ENCODE measurements at regions not wholly inside any gene's neighbourhood (a gene's known extent, or its start where the extent isn't known, plus 50 kb on each side); places are given as distances from the start of the nearest gene placed in this dataset.
A peak's percentile ranks its signal among the peaks of the same experiment; 100 is the strongest.

DNA sequence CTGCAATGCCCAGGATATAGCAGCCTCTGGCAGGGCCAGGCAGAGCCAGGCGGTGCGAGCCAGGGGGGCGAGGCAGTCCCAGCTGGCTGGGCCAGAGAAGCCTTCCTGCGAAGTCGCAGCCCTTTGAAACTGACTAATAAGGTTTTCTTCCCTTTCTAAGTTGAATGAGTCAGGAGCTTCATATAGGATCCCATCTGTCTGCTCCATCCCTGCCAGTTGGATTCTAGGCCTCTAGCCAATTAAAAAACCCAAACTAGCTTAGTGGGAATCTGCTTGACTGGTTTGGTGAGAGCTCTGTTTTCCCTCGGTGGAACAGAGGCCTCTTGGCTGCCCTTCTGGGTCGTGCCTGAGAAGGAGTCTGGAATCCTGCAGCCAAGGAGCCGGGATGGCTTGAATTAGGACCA, 70.1 kb upstream of the RAPGEF1 start:
- Histone ChIP-seq H3K36me3 (no peaks in the 10 kb centered on the region), H3K9me3 (replicated peaks in 1 of 11) (no peaks in the 10 kb centered on the region), H3K9ac (no peak overlapping the region), H3K27ac (no peak overlapping the region), H3K4me2 (peak overlapping the region in 3 of 11 experiments; percentile 14 to 47 (median 36); a peak in 5 of 22 replicates), H4K20me1 (peaks cover 0 to 5% (median 0%) of the 10 kb centered on the region in 11 experiments; a peak in 3 of 22 replicates), H3K4me3 (no peak overlapping the region), H3K4me1 (peaks cover 0 to 7% (median 6%) of the 10 kb centered on the region in 10 experiments; a peak in 7 of 20 replicates), H3K27me3 (no peaks in the 10 kb centered on the region)
- TF ChIP-seq Cebpa-rat (IDR thresholded peaks at IDR 0.05), result no peak

DNA sequence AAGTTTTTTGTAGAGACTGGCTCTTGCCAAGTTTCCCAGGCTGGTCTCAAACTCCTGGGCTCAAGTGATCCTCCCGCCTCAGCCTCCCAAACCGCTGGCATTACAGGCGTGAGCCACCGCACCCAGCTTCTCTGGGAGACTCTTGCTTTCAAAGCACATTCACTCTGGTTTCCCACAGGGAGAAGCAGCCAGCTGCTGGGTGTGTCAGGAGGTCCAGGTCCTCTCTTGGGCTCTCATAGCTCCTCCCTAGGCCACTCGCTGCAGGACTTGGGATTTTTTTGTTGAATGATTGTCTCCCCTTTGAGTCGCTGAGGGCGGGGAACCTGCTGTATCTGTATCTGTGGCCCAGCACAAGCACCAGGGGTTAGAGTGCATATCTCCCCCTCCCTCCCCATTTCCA, 68.4 kb upstream of the RAPGEF1 start:
- no peak overlapping the region for H3K27ac ChIP-seq
- no peaks in the 10 kb centered on the region for H3K27me3 ChIP-seq
- H3K4me2 ChIP-seq, result no peak overlapping the region
- H3K9ac ChIP-seq, result no peak overlapping the region
- H3K4me1 ChIP-seq, result peaks cover 0 to 7% (median 6%) of the 10 kb centered on the region in 10 experiments; a peak in 7 of 20 replicates
- no peaks in the 10 kb centered on the region for H3K36me3 ChIP-seq
- peaks cover 0 to 5% (median 0%) of the 10 kb centered on the region in 11 experiments; a peak in 3 of 22 replicates for H4K20me1 ChIP-seq
- no peak overlapping the region for H3K4me3 ChIP-seq
- TF ChIP-seq Cebpa-rat (IDR thresholded peaks at IDR 0.05), result no peak
- H3K9me3 ChIP-seq (replicated peaks in 1 of 11), result no peaks in the 10 kb centered on the region

DNA sequence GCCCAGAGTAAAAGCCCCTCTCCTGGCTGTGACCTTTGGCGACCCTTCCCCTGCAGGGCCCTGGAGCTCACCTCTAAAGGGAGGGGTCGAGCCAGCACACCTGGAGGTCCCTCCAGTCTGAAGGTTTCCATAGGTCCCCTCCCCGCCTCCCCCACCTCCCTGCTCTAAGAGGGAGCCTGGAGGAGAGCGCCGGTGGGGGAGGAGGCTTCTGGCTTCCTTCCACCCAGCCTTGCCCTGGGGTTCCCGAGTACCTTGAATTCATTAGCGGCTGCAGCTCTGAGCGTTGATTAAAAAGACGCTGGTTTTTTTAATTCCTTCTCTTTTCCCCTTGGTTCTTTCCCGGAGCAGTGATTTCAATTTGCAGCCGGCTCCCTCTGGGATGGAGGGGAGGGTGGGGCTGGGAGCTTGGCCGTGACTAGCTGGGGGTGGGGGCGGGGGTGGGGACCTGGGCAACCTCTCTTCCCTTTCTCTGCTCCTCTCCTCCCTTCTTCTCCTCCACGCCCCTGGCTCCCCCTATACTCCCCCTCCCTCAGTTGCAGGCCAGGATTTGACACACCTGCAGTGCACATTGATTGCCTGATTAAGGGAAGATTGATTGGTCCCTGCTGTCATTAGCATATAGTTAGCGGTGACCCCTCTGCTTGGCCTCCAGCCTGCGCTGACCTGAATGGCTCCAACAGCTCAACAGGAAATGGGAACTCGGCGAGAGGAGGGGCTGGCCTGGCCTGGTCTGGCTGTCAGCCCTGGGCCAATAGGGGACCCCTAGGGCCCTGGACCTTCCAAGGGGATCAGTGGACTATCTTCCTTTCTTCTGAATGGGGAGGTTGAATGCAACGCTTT, 67.5 kb upstream of the RAPGEF1 start:
- Histone ChIP-seq H4K20me1 (peaks cover 0 to 10% (median 0%) of the 10 kb centered on the region in 11 experiments; a peak in 4 of 22 replicates), H3K9ac (no peak overlapping the region), H3K9me3 (replicated peaks in 1 of 11) (no peaks in the 10 kb centered on the region), H3K4me3 (no peak overlapping the region), H3K4me1 (peaks cover 0 to 7% (median 6%) of the 10 kb centered on the region in 10 experiments; a peak in 7 of 20 replicates), H3K27me3 (no peaks in the 10 kb centered on the region), H3K27ac (no peak overlapping the region), H3K36me3 (no peaks in the 10 kb centered on the region), H3K4me2 (no peak overlapping the region)
- no peak for TF ChIP-seq Cebpa-rat (IDR thresholded peaks at IDR 0.05)

DNA sequence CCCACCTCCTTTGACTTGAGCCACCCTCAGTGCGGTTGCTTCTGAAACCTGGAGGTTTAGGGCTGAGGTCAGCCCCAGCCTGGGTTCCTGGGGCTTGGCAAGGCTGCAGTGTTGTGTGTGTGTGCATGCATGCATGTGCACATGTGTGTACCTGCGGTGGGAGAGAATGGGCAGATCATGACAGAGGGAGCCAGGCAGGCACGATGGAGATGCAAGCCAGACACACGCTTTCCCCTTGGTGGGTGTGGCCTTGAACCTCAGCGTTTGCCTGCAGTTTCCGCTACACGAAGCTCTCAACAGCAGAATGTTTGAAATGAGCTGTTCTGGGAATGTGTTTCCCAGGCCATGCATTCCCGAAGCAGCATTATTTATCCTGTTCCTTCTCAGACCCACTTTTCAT, 65.9 kb upstream of the RAPGEF1 start:
- Histone ChIP-seq H3K27me3 (no peaks in the 10 kb centered on the region), H3K9me3 (replicated peaks in 1 of 11) (no peaks in the 10 kb centered on the region), H3K27ac (no peak overlapping the region), H3K4me1 (peaks cover 0 to 7% (median 6%) of the 10 kb centered on the region in 10 experiments; a peak in 7 of 20 replicates), H3K36me3 (no peaks in the 10 kb centered on the region), H3K4me3 (no peak overlapping the region), H3K9ac (no peak overlapping the region), H3K4me2 (no peak overlapping the region), H4K20me1 (peaks cover 0 to 12% (median 0%) of the 10 kb centered on the region in 11 experiments; a peak in 4 of 22 replicates)
- no peak for TF ChIP-seq Cebpa-rat (IDR thresholded peaks at IDR 0.05)

DNA sequence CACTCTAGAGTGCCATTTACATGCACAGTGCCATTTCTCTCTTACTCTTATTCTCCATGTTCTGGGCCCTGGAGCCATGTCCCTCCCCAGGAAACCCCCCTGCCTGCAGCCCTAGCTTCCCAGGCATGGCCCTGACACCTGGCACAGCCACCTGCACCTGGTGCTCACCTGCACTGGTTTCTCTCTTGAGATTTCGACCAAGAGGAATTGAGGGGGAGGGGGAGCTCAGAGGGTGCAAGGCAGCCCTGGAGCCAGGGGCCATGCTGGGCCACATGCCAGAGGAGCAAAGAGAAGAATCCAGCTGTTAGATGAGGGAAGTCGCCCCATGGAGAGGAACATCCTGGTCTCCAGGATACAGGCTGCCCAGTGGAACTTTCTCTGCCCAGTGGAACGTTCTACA, 65.0 kb upstream of the RAPGEF1 start:
- no peak overlapping the region for H3K4me2 ChIP-seq
- peaks cover 0 to 22% (median 0%) of the 10 kb centered on the region in 11 experiments; a peak in 4 of 22 replicates for H4K20me1 ChIP-seq
- no peaks in the 10 kb centered on the region for H3K9me3 ChIP-seq (replicated peaks in 1 of 11)
- H3K4me1 ChIP-seq, result peaks cover 0 to 6% (median 5%) of the 10 kb centered on the region in 10 experiments; a peak in 7 of 20 replicates
- H3K36me3 ChIP-seq, result no peaks in the 10 kb centered on the region
- no peak overlapping the region for H3K27ac ChIP-seq
- no peak overlapping the region for H3K9ac ChIP-seq
- no peak for TF ChIP-seq Cebpa-rat (IDR thresholded peaks at IDR 0.05)
- H3K27me3 ChIP-seq, result no peaks in the 10 kb centered on the region
- no peak overlapping the region for H3K4me3 ChIP-seq

DNA sequence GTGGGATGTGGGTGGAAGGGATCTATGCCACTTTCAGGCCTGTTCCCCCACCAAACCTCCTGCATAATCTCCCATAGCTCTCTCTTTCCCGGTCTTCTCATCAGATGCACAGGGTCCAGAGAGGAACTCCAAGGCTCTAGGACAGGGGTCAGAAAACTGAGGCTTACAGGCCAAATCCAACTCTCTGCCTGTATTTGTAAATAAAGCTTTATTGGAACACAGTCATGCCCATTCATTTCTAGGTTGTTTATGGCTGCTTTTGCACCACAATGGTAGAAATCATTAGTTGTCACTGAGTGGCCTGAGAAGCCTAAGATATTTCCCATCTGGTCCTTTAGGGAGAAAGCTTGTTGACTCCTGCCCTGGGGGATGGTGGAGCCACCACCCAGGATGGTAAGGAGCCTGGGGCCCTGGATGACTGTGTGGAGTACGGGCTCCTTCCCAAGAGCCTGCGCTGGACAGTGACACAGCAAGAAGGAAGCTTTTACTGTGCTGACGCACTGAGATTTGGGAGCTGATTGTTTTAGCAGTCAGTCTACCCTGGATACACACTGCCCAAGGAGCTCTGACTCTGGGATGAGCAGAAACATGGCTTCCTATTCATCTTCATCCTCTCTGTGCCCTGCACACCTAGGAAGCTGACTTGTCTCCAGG, 64.0 kb upstream of the RAPGEF1 start:
- H4K20me1 ChIP-seq, result peaks cover 0 to 24% (median 0%) of the 10 kb centered on the region in 11 experiments; a peak in 5 of 22 replicates
- H3K4me2 ChIP-seq, result no peak overlapping the region
- H3K4me1 ChIP-seq, result no peaks in the 10 kb centered on the region
- no peak overlapping the region for H3K9ac ChIP-seq
- TF ChIP-seq Cebpa-rat (IDR thresholded peaks at IDR 0.05), result no peak
- no peaks in the 10 kb centered on the region for H3K27me3 ChIP-seq
- H3K4me3 ChIP-seq, result no peak overlapping the region
- no peaks in the 10 kb centered on the region for H3K9me3 ChIP-seq (replicated peaks in 1 of 11)
- no peak overlapping the region for H3K27ac ChIP-seq
- H3K36me3 ChIP-seq, result no peaks in the 10 kb centered on the region

DNA sequence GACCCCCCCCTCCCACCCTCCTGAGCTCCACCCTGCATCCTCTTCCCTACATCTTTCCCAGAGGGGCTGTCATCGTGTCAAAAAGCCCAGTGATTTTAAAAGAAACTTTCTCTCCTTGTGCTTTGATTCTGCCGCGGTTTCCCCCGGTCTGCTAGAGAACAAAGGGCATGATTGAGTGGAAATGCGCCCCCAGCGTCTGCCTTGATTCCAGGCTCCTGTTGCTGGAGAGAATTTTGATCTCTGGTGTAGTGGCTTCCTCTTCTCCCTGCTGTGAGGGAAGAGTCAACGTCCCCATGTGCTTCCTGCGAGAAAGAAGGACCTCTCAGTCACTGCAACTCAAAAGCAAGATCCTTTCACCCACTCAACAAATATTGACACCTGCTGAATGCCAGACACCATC, 61.9 kb upstream of the RAPGEF1 start:
- no peak overlapping the region for H3K9ac ChIP-seq
- no peak overlapping the region for H3K4me3 ChIP-seq
- no peak overlapping the region for H3K4me2 ChIP-seq
- no peak overlapping the region for H3K27ac ChIP-seq
- no peaks in the 10 kb centered on the region for H3K4me1 ChIP-seq
- peaks cover 0 to 43% (median 0%) of the 10 kb centered on the region in 11 experiments; a peak in 7 of 22 replicates for H4K20me1 ChIP-seq
- H3K9me3 ChIP-seq (replicated peaks in 1 of 11), result no peaks in the 10 kb centered on the region
- no peak for TF ChIP-seq Cebpa-rat (IDR thresholded peaks at IDR 0.05)
- H3K36me3 ChIP-seq, result no peaks in the 10 kb centered on the region
- H3K27me3 ChIP-seq, result no peaks in the 10 kb centered on the region; a peak in 1 of 22 replicates

DNA sequence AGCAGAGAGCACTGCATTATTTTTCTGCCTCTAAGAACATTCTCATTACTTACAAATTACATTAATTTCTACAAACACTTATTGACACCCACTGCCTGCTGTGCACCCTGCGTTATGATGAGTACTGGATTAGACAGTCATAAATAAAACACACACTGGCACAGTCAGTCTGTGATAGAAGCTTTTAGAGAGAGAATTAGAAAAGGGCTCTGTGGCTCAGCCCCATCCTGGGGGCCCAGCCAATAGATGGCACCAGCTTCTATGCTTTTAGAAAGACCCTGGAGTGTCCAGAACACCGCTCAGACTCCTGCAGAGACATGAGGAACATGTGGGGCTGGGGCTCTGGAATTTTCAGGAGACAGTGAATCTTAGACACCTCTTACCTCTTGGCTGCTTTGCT, 61.0 kb upstream of the RAPGEF1 start:
- H3K4me3 ChIP-seq, result no peak overlapping the region
- TF ChIP-seq Cebpa-rat (IDR thresholded peaks at IDR 0.05), result no peak
- H3K9me3 ChIP-seq (replicated peaks in 1 of 11), result no peaks in the 10 kb centered on the region
- H3K4me2 ChIP-seq, result no peak overlapping the region
- H3K9ac ChIP-seq, result no peak overlapping the region
- H3K4me1 ChIP-seq, result no peaks in the 10 kb centered on the region
- no peaks in the 10 kb centered on the region; a peak in 1 of 22 replicates for H3K27me3 ChIP-seq
- no peaks in the 10 kb centered on the region for H3K36me3 ChIP-seq
- H3K27ac ChIP-seq, result no peak overlapping the region
- peaks cover 0 to 43% (median 0%) of the 10 kb centered on the region in 11 experiments; a peak in 6 of 22 replicates for H4K20me1 ChIP-seq

DNA sequence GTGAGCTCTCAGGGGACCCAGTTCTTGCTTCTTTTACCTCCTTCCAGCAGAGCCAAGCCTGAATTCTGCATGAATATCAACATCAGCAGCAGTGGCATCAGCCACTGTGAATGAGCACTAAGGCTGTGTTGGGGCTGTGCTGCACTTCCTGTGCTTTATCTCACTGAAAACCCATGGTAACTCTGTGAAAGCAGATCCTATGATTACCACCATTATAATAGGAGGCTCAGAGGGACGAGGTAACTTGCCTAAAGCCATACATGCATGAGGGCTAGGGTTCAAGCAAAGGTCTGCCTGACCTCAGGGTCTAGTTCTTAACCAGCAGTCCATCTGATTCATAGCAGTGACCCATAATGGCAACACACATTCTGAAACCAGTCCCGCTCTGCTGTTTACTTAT, 60.5 kb upstream of the RAPGEF1 start:
- H3K27me3 ChIP-seq, result no peaks in the 10 kb centered on the region; a peak in 1 of 22 replicates
- no peaks in the 10 kb centered on the region for H3K4me1 ChIP-seq

More for the DNA sequence above, 60.5 kb upstream of the RAPGEF1 start:
- peaks cover 0 to 43% (median 0%) of the 10 kb centered on the region in 11 experiments; a peak in 6 of 22 replicates for H4K20me1 ChIP-seq
- H3K9me3 ChIP-seq (replicated peaks in 1 of 11), result no peaks in the 10 kb centered on the region
- H3K9ac ChIP-seq, result no peak overlapping the region
- no peak overlapping the region for H3K4me2 ChIP-seq
- no peak overlapping the region for H3K4me3 ChIP-seq
- no peaks in the 10 kb centered on the region for H3K36me3 ChIP-seq
- H3K27ac ChIP-seq, result no peak overlapping the region
- no peak for TF ChIP-seq Cebpa-rat (IDR thresholded peaks at IDR 0.05)

Measured in BLaER1 treated with 17β-estradiol and CSF1 and Interleukin-3, amounts not matched to agents 10 nM and 100 nM (cell line).